ENCODE measurements at regions not wholly inside any gene's neighbourhood (a gene's known extent, or its start where the extent isn't known, plus 50 kb on each side); places are given as distances from the start of the nearest gene placed in this dataset.
"Not testable (repeated sequence)": the region's sequence is repeated elsewhere in the genome, so short reads cannot be mapped to it uniquely, and the experiment has no call there.

GRCh38 chr11:96794152-96794551 is 404.3 kb downstream of the JRKL start:
- DNase-seq: no peak

DNA sequence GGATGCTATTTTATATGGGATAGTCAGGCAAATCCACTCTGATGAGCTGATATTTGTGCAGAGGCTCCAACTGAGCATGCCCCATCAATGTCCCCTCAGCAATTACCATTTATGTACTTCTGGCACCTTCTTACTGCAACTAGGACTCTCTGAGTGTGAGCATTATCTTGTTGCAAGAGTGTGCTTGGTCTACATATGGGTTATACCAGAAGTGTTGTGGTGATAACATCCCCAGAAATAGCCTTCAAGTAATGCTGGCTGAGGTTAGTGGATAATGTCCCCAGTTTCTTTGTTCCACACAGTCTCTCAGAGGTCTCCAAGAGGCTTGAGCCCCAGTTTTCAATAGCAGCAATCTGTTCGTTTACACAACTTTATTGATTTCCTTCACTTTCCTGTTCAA is 408.6 kb downstream of the JRKL start:
- DNase-seq: peak; percentile 16

GRCh38 chr11:96815236-96815635 is 425.4 kb downstream of the JRKL start:
- DNase-seq: no peak

DNA sequence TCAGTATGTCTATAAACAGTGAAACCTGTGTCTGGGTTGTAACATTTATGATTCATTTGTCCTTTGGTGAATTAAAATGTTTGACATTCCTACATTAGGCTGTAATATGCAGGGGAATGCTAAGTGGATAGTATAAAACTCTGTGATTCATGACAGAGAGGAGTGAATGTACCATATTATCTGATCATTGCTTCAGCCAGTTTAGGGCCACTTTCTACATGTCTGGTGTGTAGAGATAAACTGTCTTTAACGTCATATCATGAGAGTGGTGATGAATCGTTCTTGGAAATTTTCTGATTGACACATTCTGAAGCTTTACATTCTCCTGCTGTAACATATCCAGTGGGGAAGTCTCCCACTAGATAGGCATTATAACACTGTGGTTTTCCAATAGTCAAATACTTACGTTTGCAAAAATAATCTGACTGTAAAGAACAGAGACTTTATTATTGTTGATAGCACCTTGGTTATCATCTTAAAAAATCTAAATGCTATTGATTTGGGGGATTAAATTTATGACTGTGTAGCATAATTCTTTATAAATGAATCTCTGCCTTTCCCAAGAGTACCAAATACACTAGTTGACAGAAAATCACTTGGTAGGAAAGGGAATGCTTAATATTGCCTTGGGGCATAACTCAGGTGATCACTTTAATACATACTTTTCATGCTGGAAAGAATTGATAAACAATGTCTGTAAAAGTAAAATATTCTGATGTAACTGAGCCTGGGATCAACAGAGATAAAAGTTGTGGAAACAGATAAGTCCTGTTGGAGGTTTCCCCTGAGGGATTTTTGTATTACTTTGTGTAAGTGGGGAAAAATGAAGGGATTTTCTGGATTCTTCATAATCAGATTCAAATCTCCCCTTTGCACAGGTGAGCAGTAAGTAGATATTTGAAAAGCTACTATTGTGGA is 427.9 kb downstream of the JRKL start:
- peak; percentile 95 for DNase-seq

- DNase-seq: peak; percentile 55
Observed at GRCh38 chr11:96827164-96827563, 437.4 kb downstream of the JRKL start.

GRCh38 chr11:96841792-96842191 is 452.0 kb downstream of the JRKL start:
- no peak for DNase-seq

- DNase-seq: no peak
Observed at GRCh38 chr11:96842731-96843130, 452.9 kb downstream of the JRKL start.

- no peak for DNase-seq
Observed at GRCh38 chr11:96854425-96854824, 464.6 kb downstream of the JRKL start.

- DNase-seq: not testable (repeated sequence)
Observed at GRCh38 chr11:96861722-96862121, 471.9 kb downstream of the JRKL start.

GRCh38 chr11:96863520-96863919 is 473.7 kb downstream of the JRKL start:
- no peak for DNase-seq

GRCh38 chr11:96865020-96865419 is 475.2 kb downstream of the JRKL start:
- no peak for DNase-seq

DNA sequence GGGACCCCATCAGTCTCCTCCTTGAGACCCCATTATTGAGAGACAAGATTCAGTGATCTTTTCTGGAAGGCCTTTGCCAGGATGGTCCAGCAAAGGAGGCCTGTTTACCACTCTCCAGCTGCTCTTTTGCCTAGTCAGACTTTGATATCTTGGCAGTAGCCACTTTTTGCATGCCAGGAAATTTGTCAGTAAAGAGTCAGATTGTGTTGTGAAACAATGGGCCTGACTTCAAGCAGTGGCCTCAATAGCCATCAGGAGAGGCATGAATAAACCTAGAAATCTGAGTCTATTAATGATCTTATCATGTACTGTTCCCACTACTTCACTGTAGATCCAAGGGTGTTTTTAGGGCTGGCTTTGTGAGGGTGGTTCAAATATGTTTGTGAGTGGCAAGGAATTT is 479.4 kb downstream of the JRKL start:
- DNase-seq: no peak

GRCh38 chr11:96875712-96876111 is 485.9 kb downstream of the JRKL start:
- no peak for DNase-seq

- DNase-seq: no peak
Observed at GRCh38 chr11:96878299-96879051, 488.7 kb downstream of the JRKL start.

GRCh38 chr11:96882622-96883021 is 492.8 kb downstream of the JRKL start:
- not testable (repeated sequence) for DNase-seq

DNA sequence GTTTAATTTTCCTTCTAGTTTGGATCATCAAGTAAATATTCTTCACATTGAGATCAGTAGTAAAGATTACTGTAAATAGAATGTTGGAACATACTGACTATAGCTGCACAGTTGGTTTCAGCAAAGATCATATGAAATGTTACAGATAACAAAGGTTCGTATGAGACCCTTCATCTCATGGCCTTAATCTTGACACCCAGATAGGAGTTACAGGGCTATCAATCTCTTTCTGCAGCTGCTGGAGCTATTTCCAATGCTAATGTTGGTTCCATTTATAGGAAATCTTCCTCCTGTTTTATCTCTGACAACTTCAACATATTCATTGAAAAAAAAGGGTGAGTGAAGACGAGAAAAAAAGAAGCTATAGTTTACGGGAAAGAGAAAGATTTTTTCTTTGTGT is 495.6 kb downstream of the JRKL start:
- DNase-seq: peak; percentile 45

DNA sequence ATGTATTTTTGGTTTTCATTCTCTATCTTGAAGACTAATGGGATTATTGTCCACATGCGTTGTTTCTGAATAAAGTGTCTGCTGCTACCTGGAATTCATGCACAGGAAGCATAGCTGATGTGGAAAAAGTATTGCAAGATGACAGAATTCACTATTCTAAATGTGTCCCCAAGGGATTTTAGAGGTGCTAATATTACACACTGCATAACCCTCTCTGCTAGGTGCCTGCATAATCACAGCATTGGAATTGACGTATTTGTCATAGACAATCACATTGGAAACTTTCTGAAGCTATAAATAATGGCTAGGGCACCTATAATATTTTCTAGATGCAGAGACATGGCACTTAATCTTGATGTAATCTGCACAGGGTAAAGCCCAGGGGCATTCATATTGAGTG is 496.1 kb downstream of the JRKL start:
- DNase-seq: no peak

DNA sequence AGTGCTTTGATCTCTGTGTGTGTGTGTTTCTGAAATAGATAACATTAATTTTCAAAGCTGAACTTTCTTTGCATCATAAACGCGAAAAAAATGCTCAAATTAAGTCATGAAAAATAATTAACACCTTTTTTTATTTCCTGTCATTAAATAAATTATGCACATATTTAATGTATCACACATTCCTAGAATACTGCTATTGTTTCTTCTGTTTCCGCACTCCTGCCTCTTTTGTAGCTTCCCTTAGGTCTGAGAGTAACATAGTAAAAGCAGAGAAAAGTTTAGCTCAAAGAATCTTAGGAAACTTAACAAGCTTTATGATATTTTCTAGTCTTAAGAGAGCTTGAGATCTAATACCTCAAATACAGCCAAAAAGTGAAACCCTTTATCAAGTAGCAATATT is 504.2 kb downstream of the JRKL start:
- DNase-seq: no peak

- peak; percentile 22 for DNase-seq
Observed at GRCh38 chr11:96894587-96894986, 504.8 kb downstream of the JRKL start.

GRCh38 chr11:96899971-96900370 is 510.2 kb downstream of the JRKL start:
- no peak for DNase-seq

- peak; percentile 20 for DNase-seq
Observed at GRCh38 chr11:96905143-96905542, 515.3 kb downstream of the JRKL start.

DNA sequence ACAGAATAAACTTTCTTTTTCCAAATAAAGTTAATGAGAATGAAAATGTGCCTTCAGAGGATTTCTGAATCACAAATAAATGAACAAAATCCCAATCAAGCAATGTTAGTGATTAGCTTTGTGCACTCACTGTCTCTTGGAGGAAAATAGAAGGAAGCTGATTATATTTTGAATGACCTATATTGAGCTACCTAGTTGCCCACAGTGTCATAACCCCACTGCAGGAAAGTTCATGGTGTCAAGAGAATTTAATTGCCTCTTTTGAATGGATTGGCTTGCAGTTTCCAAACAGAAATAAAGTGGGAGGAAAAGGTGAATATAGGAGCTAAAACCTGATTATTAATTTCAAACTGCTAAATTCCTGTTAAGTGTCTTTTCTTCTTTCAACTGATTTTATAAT is 515.9 kb downstream of the JRKL start:
- DNase-seq: no peak

DNA sequence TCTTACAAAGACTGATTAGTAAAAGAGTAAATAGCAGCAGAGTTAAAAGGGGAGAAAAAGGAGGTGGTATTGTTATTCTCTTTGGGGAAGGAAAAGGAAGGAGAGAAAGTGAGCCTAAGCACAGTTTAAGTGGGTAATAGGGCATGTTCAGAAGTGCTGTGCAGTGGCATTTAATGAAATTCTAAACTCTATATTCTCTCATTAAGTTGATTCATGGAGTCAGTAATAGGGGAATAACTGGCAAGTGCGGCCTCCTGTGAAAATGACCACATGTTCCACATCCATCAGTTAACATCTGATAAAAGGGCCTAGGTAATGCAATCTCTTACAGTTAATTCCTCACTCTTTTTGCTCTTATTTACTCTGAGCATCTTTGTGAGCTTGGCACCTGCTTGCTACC is 516.7 kb downstream of the JRKL start:
- DNase-seq: no peak

- DNase-seq: peak; percentile 8
Observed at GRCh38 chr11:96925862-96926261, 536.0 kb downstream of the JRKL start.

Data from OCI-M1 (cell line).